Kidney epithelial cell (primary cell): ENCODE measurements at regions not wholly inside any gene's neighbourhood (a gene's known extent, or its start where the extent isn't known, plus 50 kb on each side); places are given as distances from the start of the nearest gene placed in this dataset.

Source experiments
- DNase-seq: peaks from one replicate; pipeline ENCODE4 v3.0.0-alpha.2; 2010; ENCODE audit warnings: low read depth
- H3K27me3 ChIP-seq: 2 replicates; pipeline ENCODE4 v1.6.0; 2011; ENCODE audit warnings: low read length; ENCODE audit not compliant: control insufficient read depth, insufficient read depth
- H3K36me3 ChIP-seq: 2 replicates; pipeline ENCODE4 v1.5.1; 2011; ENCODE audit warnings: low read length; ENCODE audit not compliant: control insufficient read depth, insufficient read depth
- H3K4me3 ChIP-seq: 2 replicates; pipeline ENCODE4 v1.5.1; 2011; ENCODE audit warnings: low read depth, mild to moderate bottlenecking, control low read depth, low read length
- TF ChIP-seq, protein P1 (sequence below): IDR thresholded peaks from 2 replicates; pipeline ENCODE4 v1.5.1; 2011; ENCODE audit warnings: mild to moderate bottlenecking, moderate library complexity, low read length, control low read depth, inconsistent platforms; ENCODE audit not compliant: insufficient read depth, poor library complexity, severe bottlenecking

DNA sequence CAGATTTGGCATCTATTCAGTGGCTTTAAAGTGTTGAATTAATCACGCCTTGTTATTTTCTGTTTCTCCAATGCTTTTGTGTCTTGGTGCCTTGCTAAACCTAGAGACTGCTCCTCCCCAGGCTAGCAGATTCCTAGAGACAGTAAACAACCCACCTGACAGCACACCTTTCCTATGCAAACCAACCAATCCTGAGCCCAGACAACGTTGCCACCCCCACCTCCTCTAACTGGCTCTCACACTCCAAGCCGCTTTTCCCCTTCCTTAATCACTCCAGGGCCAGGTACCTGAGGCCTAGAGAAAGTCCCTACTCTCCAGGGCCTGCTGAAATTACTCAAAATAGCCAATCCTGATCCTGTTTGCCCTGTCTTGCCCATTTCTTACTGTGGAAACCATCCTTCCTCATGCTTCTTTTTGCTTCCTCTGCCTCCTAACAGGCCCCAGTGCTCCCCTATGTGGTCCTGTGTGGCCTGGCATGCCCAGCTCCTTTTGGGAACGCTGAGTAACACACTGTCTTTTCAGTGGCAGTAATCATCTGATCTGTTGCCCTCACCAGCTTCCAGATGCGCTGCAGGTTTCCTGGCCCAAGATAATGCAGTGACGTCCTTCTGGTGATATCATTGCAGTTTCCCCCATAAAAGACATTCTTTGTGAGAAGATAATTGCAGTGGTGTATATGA, 53.4 kb downstream of the GAS1 start:
- Histone ChIP-seq H3K27me3 (no peaks in the 10 kb centered on the region), H3K4me3 (no peak overlapping the region), H3K36me3 (no peaks in the 10 kb centered on the region)
- no peak for DNase-seq
- TF ChIP-seq, protein P1, sequence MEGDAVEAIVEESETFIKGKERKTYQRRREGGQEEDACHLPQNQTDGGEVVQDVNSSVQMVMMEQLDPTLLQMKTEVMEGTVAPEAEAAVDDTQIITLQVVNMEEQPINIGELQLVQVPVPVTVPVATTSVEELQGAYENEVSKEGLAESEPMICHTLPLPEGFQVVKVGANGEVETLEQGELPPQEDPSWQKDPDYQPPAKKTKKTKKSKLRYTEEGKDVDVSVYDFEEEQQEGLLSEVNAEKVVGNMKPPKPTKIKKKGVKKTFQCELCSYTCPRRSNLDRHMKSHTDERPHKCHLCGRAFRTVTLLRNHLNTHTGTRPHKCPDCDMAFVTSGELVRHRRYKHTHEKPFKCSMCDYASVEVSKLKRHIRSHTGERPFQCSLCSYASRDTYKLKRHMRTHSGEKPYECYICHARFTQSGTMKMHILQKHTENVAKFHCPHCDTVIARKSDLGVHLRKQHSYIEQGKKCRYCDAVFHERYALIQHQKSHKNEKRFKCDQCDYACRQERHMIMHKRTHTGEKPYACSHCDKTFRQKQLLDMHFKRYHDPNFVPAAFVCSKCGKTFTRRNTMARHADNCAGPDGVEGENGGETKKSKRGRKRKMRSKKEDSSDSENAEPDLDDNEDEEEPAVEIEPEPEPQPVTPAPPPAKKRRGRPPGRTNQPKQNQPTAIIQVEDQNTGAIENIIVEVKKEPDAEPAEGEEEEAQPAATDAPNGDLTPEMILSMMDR = no peak

DNA sequence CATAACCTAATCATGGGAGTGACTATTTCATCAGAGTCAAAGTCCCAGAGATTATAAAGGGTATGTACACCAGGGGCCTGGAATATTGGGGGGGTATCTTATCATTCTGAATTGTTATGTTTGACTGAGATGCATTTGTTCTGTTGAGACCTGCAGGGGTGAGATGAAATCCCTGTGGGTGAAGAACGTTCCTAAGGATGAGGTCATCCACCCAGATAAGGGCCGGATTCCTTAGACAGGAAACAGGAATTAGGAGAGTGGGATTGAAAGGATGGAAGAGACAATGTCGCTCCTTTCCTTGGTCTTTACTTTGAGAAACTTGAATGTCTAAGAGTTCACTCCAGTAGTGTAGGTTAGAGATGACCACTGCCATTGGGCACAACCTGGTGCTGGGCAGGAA, 54.7 kb downstream of the GAS1 start:
- no peak for DNase-seq
- Histone ChIP-seq H3K27me3 (no peaks in the 10 kb centered on the region), H3K36me3 (no peaks in the 10 kb centered on the region), H3K4me3 (no peak overlapping the region)
- TF ChIP-seq, protein P1 = no peak

DNA sequence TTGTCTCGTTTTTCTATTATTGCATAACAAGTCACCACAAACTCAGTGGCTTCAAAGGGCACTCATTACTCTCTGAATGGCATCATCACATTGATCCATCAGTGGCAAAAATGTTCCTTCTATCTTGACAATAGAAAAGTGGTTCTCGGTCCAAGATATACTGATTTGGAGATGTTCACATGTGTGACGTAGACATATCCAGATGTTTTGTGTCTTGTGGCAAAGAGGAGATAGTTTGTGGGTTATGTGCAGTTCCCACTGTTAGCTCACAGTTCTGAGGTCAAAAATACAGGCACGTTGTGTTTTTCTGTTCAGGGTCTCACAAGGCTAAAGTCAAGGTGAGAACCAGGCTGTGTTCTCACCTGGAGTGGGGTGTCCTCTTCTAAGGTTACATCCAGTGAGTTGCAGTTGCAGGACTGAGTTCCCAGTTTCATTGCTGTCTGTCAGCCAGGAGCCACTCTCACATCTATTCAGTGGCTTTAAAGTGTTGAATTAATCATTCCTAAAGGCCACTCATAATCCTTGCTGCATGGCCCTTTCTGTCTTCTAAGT, 55.3 kb downstream of the GAS1 start:
- no peak overlapping the region for H3K4me3 ChIP-seq

DNA sequence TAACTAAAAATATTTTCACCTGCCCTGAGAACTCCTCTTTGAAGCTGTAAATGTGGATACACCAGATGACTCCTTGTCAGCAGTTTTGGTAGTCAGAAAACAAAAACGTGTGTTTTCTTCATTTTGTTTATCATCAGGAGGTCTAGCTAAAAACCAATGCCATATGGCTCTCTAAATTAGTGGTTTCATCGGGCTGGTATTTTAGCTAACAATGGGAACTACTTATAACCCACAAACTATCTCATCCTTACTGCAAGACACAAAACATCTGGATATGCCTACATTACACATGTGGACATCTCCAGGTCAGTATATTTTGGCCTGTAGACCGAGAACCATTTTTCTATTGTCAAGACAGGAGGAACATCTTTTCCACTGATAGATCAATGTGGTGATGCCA, 56.2 kb downstream of the GAS1 start:
- no peak for DNase-seq
- Histone ChIP-seq H3K36me3 (no peaks in the 10 kb centered on the region), H3K4me3 (no peak overlapping the region), H3K27me3 (no peaks in the 10 kb centered on the region)
- TF ChIP-seq, protein P1 = no peak

More for the DNA sequence above, 55.3 kb downstream of the GAS1 start:
- Histone ChIP-seq H3K27me3 (no peaks in the 10 kb centered on the region), H3K36me3 (no peaks in the 10 kb centered on the region)
- TF ChIP-seq, protein P1 = no peak
- no peak for DNase-seq

DNA sequence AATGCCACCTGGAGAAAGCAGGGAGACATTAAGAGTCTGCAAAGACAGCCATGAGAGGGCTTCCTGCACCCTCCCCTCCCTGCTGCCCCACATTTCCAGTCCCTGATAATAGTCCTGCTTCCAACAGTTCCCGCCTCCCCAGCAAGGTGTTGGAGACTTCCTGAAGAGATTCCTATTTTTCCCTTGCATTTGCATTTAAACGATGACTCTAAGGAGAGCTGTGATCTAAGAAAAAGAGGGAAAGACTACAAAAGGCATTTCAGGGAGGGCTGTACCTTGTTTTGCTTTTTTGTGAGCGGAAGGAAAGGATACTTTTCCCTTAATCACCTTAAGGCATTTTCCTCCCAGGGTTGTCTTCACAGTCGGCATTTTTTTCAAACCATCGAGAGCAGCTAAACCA, 62.1 kb downstream of the GAS1 start:
- Histone ChIP-seq H3K36me3 (no peaks in the 10 kb centered on the region), H3K27me3 (no peaks in the 10 kb centered on the region), H3K4me3 (no peak overlapping the region)
- TF ChIP-seq, protein P1 = no peak
- no peak for DNase-seq
